ENCODE measurements at regions not wholly inside any gene's neighbourhood (a gene's known extent, or its start where the extent isn't known, plus 50 kb on each side); places are given as distances from the start of the nearest gene placed in this dataset.

DNA sequence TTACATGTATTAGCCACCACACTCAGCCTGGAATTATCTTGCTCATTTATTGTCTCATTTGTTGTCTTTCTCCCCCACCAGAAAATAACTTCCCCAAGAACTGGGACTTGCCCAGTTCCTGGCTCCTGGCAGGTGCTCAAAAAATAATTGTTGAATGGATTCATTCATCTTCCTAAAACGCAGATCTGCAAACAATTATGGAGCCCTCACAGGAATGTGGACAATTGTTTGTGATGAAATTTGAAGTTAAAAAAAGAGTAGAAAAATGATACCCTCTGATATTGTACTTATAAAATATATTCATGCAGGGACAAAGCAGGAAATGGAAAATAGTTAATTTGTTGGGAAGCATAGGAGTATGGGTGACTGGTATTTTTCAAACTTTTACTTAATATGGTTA is 60.7 kb upstream of the MAP1LC3B2 start:
- no peak for DNase-seq

DNA sequence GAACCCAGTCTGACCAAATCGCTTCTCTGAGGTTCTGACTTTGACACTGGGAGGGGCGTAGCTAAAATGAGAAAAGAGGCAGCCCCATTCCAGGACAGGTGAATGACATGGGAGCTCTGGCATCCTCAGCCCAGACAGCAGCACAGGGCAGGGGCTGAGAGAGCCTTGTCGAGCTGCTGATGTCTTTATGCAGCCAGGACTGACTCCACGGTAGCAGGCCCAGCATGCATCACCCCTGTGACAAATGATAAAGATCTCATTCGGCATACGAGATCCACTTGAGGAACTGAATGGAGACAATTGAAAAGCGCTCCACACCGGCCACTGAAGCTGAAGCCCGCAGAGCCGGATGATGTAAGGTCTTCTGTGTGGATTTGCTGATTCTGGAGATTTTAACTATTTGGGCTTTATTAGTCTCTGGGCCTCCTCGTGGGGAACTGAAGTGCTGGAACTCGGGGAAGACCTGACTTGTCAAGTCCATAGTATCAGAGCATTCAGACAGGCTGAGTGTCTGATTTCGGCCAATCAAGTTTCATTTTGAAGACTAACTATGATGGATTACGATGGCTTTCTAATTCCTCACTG is 56.9 kb upstream of the MAP1LC3B2 start:
- no peak for DNase-seq

DNA sequence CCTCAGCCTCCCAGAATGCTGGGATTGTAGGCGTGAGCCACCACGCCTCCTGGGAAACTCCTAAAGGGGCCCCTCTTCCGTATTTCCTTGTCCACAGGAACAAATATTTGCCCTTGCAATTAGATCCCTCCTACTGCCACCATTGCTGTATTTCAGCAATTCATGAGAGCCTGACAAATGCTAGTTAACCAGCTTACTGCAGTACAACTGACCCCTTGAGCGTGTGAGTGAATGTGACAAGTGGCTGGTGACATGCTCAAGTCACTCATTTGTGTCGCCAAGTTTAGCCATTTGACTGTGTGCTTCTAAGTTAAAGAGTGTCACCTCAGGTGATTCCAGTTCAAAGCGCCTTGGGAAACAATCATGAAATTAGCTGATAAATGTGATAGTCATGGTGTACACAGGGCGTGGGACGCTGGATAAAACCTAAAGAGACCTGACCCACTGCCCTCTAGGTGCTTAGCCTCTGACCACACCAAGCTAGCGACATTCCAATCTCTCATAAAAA is 56.1 kb upstream of the MAP1LC3B2 start:
- DNase-seq = no peak

DNA sequence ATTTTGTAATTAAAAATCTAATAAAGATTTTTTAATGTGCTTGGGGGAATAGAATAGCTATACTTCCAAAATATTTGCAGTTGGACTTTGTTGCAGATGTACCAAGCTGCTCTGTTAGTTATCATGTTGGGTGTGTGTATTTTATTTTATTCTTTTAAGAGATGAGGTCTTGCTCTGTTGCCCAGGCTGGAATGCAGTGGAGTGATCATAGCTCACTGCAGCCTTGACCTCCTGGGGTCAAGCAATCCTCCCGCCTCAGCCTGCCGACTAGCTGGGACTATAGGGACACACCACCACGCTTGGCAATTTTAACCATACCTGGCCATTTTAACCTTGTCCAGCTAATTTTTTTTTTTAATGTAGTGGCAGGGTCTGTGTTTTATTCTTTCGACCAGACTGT is 54.7 kb upstream of the MAP1LC3B2 start:
- no peak for DNase-seq

DNA sequence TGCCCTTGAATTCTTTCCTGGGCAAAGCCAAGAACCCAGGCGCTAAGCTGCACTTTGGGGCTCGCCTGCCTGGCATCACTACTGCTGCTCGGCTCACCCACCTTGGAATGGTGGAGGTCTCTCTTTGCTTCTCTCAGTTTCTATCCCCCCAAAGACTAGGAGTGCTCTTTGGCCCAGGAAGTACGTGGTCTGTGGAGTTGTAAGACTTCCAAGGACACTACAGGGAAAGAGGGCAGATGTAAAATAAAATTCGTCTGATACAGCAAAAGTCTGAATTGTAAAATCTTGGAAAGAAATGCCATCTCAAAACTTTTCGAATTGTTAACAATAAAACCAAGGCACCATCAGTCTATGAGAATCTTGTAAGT is 52.5 kb upstream of the MAP1LC3B2 start:
- no peak for DNase-seq

DNA sequence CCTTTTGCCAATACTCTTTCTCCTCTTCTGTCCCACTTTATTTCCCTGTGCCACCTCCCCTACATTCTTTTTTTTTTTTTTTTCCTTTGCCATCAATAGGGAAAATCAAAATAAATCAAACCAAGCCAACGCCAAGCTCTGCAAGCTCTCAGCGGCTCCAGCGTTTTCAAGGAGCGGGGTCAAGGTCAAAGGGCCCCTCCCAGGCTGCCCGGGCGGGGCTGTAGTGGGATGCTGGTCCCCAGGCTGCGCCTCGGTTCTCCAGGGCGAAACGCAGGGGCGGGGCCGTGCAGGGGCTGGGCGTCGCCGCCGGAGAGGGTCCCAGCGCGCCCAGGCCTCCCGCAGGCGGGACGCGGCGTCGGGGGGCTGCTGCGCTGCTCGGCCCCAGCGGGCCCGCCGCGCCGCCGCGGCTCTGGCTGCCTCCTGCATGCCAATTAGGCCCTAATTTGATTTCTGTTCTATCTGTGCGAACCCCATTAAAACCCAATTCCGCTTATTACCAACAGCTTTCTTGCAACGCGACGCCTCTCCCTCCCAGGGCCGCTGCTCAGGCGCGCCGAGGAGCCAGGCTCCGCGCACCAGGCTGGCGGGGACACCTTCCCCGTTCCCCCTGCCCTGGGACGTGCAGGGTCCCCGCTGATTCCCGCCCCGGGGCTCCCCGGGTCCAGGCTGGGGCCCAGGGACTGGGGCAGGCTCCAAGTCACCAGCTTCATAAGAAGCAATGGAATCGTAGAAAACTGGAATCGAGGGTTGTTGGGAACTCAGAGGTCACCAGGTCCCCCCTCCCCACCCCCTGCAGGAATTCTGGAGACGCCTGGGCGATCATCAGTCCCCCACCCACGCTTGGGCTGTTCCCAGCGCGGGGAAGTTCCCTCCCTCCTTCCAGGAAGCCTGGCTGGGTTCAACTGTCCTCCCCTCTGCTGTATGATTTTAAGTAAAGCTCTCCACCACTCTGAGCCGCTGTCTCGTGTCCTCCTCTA is 50.7 kb upstream of the MAP1LC3B2 start:
- peak; percentile 45 for DNase-seq

Measured in suppressor macrophage treated with lipopolysaccharide for 4 hours (primary cell).